K562 (cell line): ENCODE measurements at regions not wholly inside any gene's neighbourhood (a gene's known extent, or its start where the extent isn't known, plus 50 kb on each side); places are given as distances from the start of the nearest gene placed in this dataset.

Source experiments
- CREB1 ChIP-seq, 2 experiments: sonication (generic) in 1 of 2; formaldehyde crosslinking in 1 of 2; IDR thresholded peaks; 2 replicates each; pipeline versions ENCODE4 v1.6.1 to v1.8.0; 2012 to 2022; ENCODE audit warnings: inconsistent platforms in 1 of 2, mild to moderate bottlenecking in 1 of 2, missing genetic modification reagents in 1 of 2, moderate library complexity in 1 of 2
- CREM ChIP-seq: IDR thresholded peaks from 2 replicates; pipeline ENCODE4 v1.6.1; 2014; ENCODE audit warnings: antibody characterized with exemption, low read depth
- EZH2 ChIP-seq: IDR thresholded peaks from 2 replicates; pipeline ENCODE4 v1.6.1; 2012; ENCODE audit warnings: low read depth, mild to moderate bottlenecking, inconsistent platforms, low read length, borderline replicate concordance
- GABPB1 ChIP-seq: sonication (generic); formaldehyde crosslinking; IDR thresholded peaks from 2 replicates; pipeline ENCODE4 v1.8.0; 2022; ENCODE audit warnings: mild to moderate bottlenecking, missing genetic modification reagents
- HDAC1 ChIP-seq, 2 experiments: fragments of 450-650 bp; IDR thresholded peaks; 2 replicates each; pipeline ENCODE4 v1.6.1; 2016 to 2017; ENCODE audit warnings: inconsistent platforms in 1 of 2, mild to moderate bottlenecking in 1 of 2, moderate library complexity in 1 of 2
- RAD21 ChIP-seq, 2 experiments: fragments of 250-450 bp in 1 of 2; fragments of 450-650 bp in 1 of 2; sonication (Bioruptor Pico) in 1 of 2; formaldehyde crosslinking in 1 of 2; IDR thresholded peaks in 1 of 2; conservative IDR thresholded peaks in 1 of 2; 2 replicates each; pipeline versions ENCODE4 v1.4.0 to v1.8.0; 2020 to 2022; ENCODE audit warnings: mild to moderate bottlenecking in 2 of 2, moderate library complexity in 1 of 2
- SRSF7 ChIP-seq: fragments of 200-400 bp; formaldehyde crosslinking; optimal IDR thresholded peaks from 2 replicates; pipeline ENCODE3; 2017; ENCODE audit warnings: mild to moderate bottlenecking, low read depth, low read length
- ZBTB7A ChIP-seq: IDR thresholded peaks from 2 replicates; pipeline ENCODE4 v1.6.1; 2011; ENCODE audit warnings: low read depth, mild to moderate bottlenecking, low read length, moderate library complexity, borderline replicate concordance; ENCODE audit not compliant: control insufficient read depth
- ZNF217 ChIP-seq: sonication (generic); formaldehyde crosslinking; IDR thresholded peaks from 2 replicates; pipeline ENCODE4 v1.8.0; 2022; ENCODE audit warnings: mild to moderate bottlenecking, missing genetic modification reagents
- TF ChIP-seq, protein P1 (sequence below): fragments of 250-450 bp; sonication (Bioruptor Pico); IDR thresholded peaks from 2 replicates; pipeline ENCODE4 v1.5.0; 2020; ENCODE audit warnings: mild to moderate bottlenecking
- TF ChIP-seq, protein P2 (sequence below): sonication (generic); formaldehyde crosslinking; IDR thresholded peaks from 2 replicates; pipeline ENCODE4 v1.9.0; 2022; ENCODE audit warnings: mild to moderate bottlenecking, missing genetic modification reagents

DNA sequence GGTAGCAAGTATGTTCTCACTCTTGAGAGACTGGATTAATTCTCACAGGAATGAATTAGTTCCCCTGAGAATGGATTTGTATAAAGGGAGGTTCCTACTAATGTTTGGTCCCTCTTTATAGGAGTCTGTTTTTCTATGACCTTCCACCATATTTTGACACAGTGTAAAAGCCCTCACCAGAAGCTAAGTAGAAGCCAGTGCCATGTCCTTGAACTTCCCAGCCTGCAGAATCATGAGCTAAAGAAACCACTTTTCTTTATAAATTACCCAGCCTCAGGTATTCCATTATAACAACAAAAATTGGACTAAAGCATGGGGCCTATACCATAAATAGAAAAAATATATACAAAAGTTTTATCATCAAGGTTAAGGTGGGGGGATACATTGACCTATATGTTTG lies 227.9 kb upstream of the DTNA start:
- TF ChIP-seq ZNF217: no peak
- TF ChIP-seq, protein P1, sequence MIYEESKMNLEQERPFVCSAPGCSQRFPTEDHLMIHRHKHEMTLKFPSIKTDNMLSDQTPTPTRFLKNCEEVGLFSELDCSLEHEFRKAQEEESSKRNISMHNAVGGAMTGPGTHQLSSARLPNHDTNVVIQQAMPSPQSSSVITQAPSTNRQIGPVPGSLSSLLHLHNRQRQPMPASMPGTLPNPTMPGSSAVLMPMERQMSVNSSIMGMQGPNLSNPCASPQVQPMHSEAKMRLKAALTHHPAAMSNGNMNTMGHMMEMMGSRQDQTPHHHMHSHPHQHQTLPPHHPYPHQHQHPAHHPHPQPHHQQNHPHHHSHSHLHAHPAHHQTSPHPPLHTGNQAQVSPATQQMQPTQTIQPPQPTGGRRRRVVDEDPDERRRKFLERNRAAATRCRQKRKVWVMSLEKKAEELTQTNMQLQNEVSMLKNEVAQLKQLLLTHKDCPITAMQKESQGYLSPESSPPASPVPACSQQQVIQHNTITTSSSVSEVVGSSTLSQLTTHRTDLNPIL (CRISPR knock-in tag): no peak
- no peak for TF ChIP-seq CREM
- no peak for TF ChIP-seq RAD21 (CRISPR knock-in tag; conservative IDR thresholded peaks at IDR 0.05 in 1 of 2, IDR thresholded peaks at IDR 0.05 in 1 of 2)
- TF ChIP-seq EZH2: no peak
- TF ChIP-seq, protein P2, sequence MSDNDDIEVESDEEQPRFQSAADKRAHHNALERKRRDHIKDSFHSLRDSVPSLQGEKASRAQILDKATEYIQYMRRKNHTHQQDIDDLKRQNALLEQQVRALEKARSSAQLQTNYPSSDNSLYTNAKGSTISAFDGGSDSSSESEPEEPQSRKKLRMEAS (CRISPR knock-in tag): no peak
- TF ChIP-seq SRSF7: no peak
- TF ChIP-seq HDAC1 (IDR thresholded peaks at IDR 0.05): no peak
- no peak for TF ChIP-seq CREB1 (IDR thresholded peaks at IDR 0.05)
- no peak for TF ChIP-seq CREB1 (CRISPR knock-in tag; IDR thresholded peaks at IDR 0.05)
- TF ChIP-seq GABPB1 (CRISPR knock-in tag): no peak
- TF ChIP-seq ZBTB7A: no peak
